GM12891 (cell line): ENCODE measurements at regions not wholly inside any gene's neighbourhood (a gene's known extent, or its start where the extent isn't known, plus 50 kb on each side); places are given as distances from the start of the nearest gene placed in this dataset.

Source experiments
- POLR2A ChIP-seq: IDR thresholded peaks from 2 replicates; pipeline ENCODE4 v1.6.1; 2011; ENCODE audit warnings: low read depth, low read length, control low read depth
- POLR2AphosphoS5 ChIP-seq: IDR thresholded peaks from 2 replicates; pipeline ENCODE4 v1.6.1; 2011; ENCODE audit warnings: low read depth, low read length, control low read depth
- POU2F2 ChIP-seq: IDR thresholded peaks from 2 replicates; pipeline ENCODE4 v1.6.1; 2011; ENCODE audit warnings: low read depth, mild to moderate bottlenecking, control low read depth, low read length, moderate library complexity
- TAF1 ChIP-seq: IDR thresholded peaks from 2 replicates; pipeline ENCODE4 v1.6.1; 2011; ENCODE audit warnings: low read depth, low read length, control low read depth

GRCh38 chr2:48105848-48106247 is 199.6 kb upstream of the FBXO11 start:
- TF ChIP-seq POLR2A = no peak
- TF ChIP-seq TAF1 = no peak
- TF ChIP-seq POU2F2 = no peak
- no peak for TF ChIP-seq POLR2AphosphoS5
